HCT116 (cell line): ENCODE measurements at regions not wholly inside any gene's neighbourhood (a gene's known extent, or its start where the extent isn't known, plus 50 kb on each side); places are given as distances from the start of the nearest gene placed in this dataset.

Source experiments
- ATAC-seq: fragments of 200-7000 bp; cut with Tn5 transposase; 2 replicates; pipeline ENCODE4 v1.9.1; 2020; ENCODE audit warnings: mild to moderate bottlenecking, moderate library complexity
- BruUV-seq: library from RNA; stranded (reverse); fragments of 400-500 nt; replicated peaks from 2 replicates; lab custom pipeline; 2021; lab: Mats Ljungman, UMichigan
- CTCF ChIA-PET: fragments of 300-600 bp; sonication (Branson Sonifier 250); formaldehyde crosslinking; loops from one replicate; lab custom pipeline; 2021; ENCODE audit warnings: antibody characterized with exemption; lab: Charles Lee
- POLR2A ChIA-PET: fragments of 300-600, 350-600 bp; sonication (Branson Sonifier 250); formaldehyde crosslinking; loops from one replicate; lab custom pipeline; 2021; ENCODE audit warnings: antibody characterized with exemption; lab: Charles Lee
- RAD21 ChIA-PET, 2 experiments: fragments of 300-600 bp; sonication (Branson Sonifier 250); formaldehyde crosslinking; loops; one replicate each; lab custom pipeline; 2023; ENCODE audit warnings: low total read pairs in 2 of 2; ENCODE audit not compliant: uncharacterized antibody in 2 of 2, unreplicated experiment in 2 of 2, low non-redundant PET in 1 of 2; lab: Charles Lee
- DNase-seq: peaks from one replicate; pipeline ENCODE4 v3.0.0-alpha.2; 2010; ENCODE audit warnings: low read depth, low spot score
- H2AFZ ChIP-seq: fragments of 200-600 bp; shearing (Covaris generic), sonication (generic); 2 replicates; pipeline ENCODE4 v1.6.1; 2017; ENCODE audit warnings: low read depth, mixed run types, mixed read lengths, antibody characterized with exemption, low read length; ENCODE audit not compliant: poor library complexity, severe bottlenecking
- H3K27ac ChIP-seq: 2 replicates; pipeline ENCODE4 v1.5.1; 2012; ENCODE audit warnings: low read depth, low read length
- H3K27me3 ChIP-seq: fragments of 200-600 bp; sonication (generic); 2 replicates; pipeline ENCODE4 v1.6.1; 2016; ENCODE audit warnings: mixed run types, low read length, mixed read lengths; ENCODE audit not compliant: insufficient read depth
- H3K36me3 ChIP-seq, 2 experiments: fragments of 200-500 bp in 1 of 2; fragments of 200-600 bp in 1 of 2; sonication (Bioruptor generic) in 1 of 2; sonication (generic) in 1 of 2; 2 replicates each; pipeline versions ENCODE4 v1.5.1 to v1.6.1; 2014 to 2016; ENCODE audit warnings: low read length in 2 of 2, inconsistent platforms in 1 of 2, mixed read lengths in 1 of 2, mixed run types in 1 of 2; ENCODE audit not compliant: insufficient read depth in 2 of 2, control insufficient read depth in 1 of 2
- H3K4me1 ChIP-seq, 2 experiments: fragments of 200-600 bp in 1 of 2; sonication (generic) in 1 of 2; 2 replicates each; pipeline versions ENCODE4 v1.5.1 to v1.6.1; 2012 to 2017; ENCODE audit warnings: low read length in 2 of 2, inconsistent platforms in 1 of 2, mild to moderate bottlenecking in 1 of 2, mixed read lengths in 1 of 2, mixed run types in 1 of 2, moderate library complexity in 1 of 2; ENCODE audit not compliant: insufficient read depth in 2 of 2, control insufficient read depth in 1 of 2
- H3K4me2 ChIP-seq: fragments of 200-600 bp; sonication (generic); 2 replicates; pipeline ENCODE4 v1.6.1; 2017; ENCODE audit warnings: mixed run types, low read length, mixed read lengths
- H3K4me3 ChIP-seq, 2 experiments: fragments of 200-600 bp in 1 of 2; sonication (generic) in 1 of 2; replicated peaks in 1 of 2; 2 replicates each; pipeline ENCODE4 v1.5.1; 2011 to 2016; ENCODE audit warnings: low read length in 2 of 2, control low read depth in 1 of 2, low read depth in 1 of 2, mild to moderate bottlenecking in 1 of 2, mixed read lengths in 1 of 2, mixed run types in 1 of 2
- H3K79me2 ChIP-seq: fragments of 200-600 bp; sonication (generic); 2 replicates; pipeline ENCODE4 v1.6.1; 2017; ENCODE audit warnings: mild to moderate bottlenecking, mixed run types, low read length, moderate library complexity, mixed read lengths; ENCODE audit not compliant: insufficient read depth
- H3K9ac ChIP-seq: fragments of 200-600 bp; sonication (generic); 2 replicates; pipeline ENCODE4 v1.6.1; 2016; ENCODE audit warnings: low read length, mixed read lengths
- H3K9me2 ChIP-seq: fragments of 200-600 bp; sonication (generic), shearing (Covaris generic); 2 replicates; pipeline ENCODE4 v1.6.1; 2017; ENCODE audit warnings: mixed run types, mild to moderate bottlenecking, moderate library complexity; ENCODE audit not compliant: insufficient read depth
- H3K9me3 ChIP-seq, 2 experiments: fragments of 200-500 bp in 1 of 2; fragments of 200-600 bp in 1 of 2; sonication (Bioruptor generic) in 1 of 2; sonication (generic) in 1 of 2; 2 replicates each; pipeline ENCODE4 v1.6.1; 2014 to 2017; ENCODE audit warnings: low read length in 2 of 2, mixed read lengths in 2 of 2, inconsistent platforms in 1 of 2, low read depth in 1 of 2, mild to moderate bottlenecking in 1 of 2, mixed run types in 1 of 2, moderate library complexity in 1 of 2; ENCODE audit not compliant: control insufficient read depth in 1 of 2, insufficient read depth in 1 of 2
- H4K20me1 ChIP-seq: fragments of 200-600 bp; sonication (generic), shearing (Covaris generic); 2 replicates; pipeline ENCODE4 v1.6.1; 2017; ENCODE audit warnings: mixed run types, mild to moderate bottlenecking, moderate library complexity; ENCODE audit not compliant: insufficient read depth
- ATF3 ChIP-seq: IDR thresholded peaks from 2 replicates; pipeline ENCODE4 v1.6.1; 2012
- CBX3 ChIP-seq: IDR thresholded peaks from 2 replicates; pipeline ENCODE4 v1.6.1; 2012; ENCODE audit warnings: low read depth
- CEBPB ChIP-seq: IDR thresholded peaks from 2 replicates; pipeline ENCODE4 v1.6.1; 2012; ENCODE audit warnings: low read depth
- FOSL1 ChIP-seq: IDR thresholded peaks from 2 replicates; pipeline ENCODE4 v1.6.1; 2012; ENCODE audit warnings: low read depth
- REST ChIP-seq: IDR thresholded peaks from 2 replicates; pipeline ENCODE4 v1.6.1; 2012; ENCODE audit warnings: low read depth
- SP1 ChIP-seq: IDR thresholded peaks from 2 replicates; pipeline ENCODE4 v1.6.1; 2012; ENCODE audit warnings: low read depth
- SRF ChIP-seq: IDR thresholded peaks from 2 replicates; pipeline ENCODE4 v1.6.1; 2012; ENCODE audit warnings: low read depth
- YY1 ChIP-seq: IDR thresholded peaks from 2 replicates; pipeline ENCODE4 v1.6.1; 2011; ENCODE audit warnings: low read length, low read depth, moderate library complexity, mild to moderate bottlenecking; ENCODE audit not compliant: insufficient replicate concordance; ENCODE audit errors: extremely low read depth
- ZBTB33 ChIP-seq: IDR thresholded peaks from 2 replicates; pipeline ENCODE4 v1.6.1; 2011; ENCODE audit warnings: mild to moderate bottlenecking, low read length, moderate library complexity; ENCODE audit not compliant: insufficient replicate concordance; ENCODE audit errors: extremely low read depth
- intact Hi-C: fragments of 100-400 bp; cut with micrococcal nuclease; formaldehyde crosslinking; loops from 2 replicates; pipeline ENCODE4 v1.10.0; 2022

- H3K36me3 ChIP-seq = no peaks in the 10 kb centered on the region
- ATAC-seq (no peak), DNase-seq (no peak)
- H3K4me2 ChIP-seq = no peak overlapping the region
- BruUV-seq = no TSS peak
- intact Hi-C loops = no loop called here
- POLR2A ChIA-PET = no interaction called here
- H3K9ac ChIP-seq = no peak overlapping the region
- H3K4me3 ChIP-seq = no peak overlapping the region
- H3K9me3 ChIP-seq = peaks cover 9 to 20% of the 10 kb centered on the region in 2 experiments; a peak in 2 of 4 replicates
- H2AFZ ChIP-seq = no peak overlapping the region
- CTCF ChIA-PET = no interaction called here
- no peaks in the 10 kb centered on the region for H4K20me1 ChIP-seq
- no peaks in the 10 kb centered on the region for H3K9me2 ChIP-seq
- no peaks in the 10 kb centered on the region for H3K27me3 ChIP-seq
- no peak overlapping the region for H3K27ac ChIP-seq
- no peak for TF ChIP-seq REST
- TF ChIP-seq, all 23 proteins: peak for 0
- RAD21 ChIA-PET = no interaction called here
- H3K79me2 ChIP-seq = no peaks in the 10 kb centered on the region
- no peaks in the 10 kb centered on the region for H3K4me1 ChIP-seq
Measured at GRCh38 chr3:3606321-3606720, 192.9 kb upstream of the LRRN1 start.

- no peaks in the 10 kb centered on the region for H3K36me3 ChIP-seq
- no peak for DNase-seq
- intact Hi-C loops = no loop called here
- H3K9ac ChIP-seq = no peak overlapping the region
- H3K4me2 ChIP-seq = no peak overlapping the region
- CTCF ChIA-PET = no interaction called here
- H3K27me3 ChIP-seq = no peaks in the 10 kb centered on the region
- POLR2A ChIA-PET = no interaction called here
- H2AFZ ChIP-seq = no peak overlapping the region
- no peaks in the 10 kb centered on the region for H4K20me1 ChIP-seq
- H3K9me3 ChIP-seq = peaks cover 6 to 21% of the 10 kb centered on the region in 2 experiments; a peak in 2 of 4 replicates
- TF ChIP-seq SRF (no peak), REST (no peak), FOSL1 (no peak), CEBPB (no peak), YY1 (no peak), ATF3 (no peak), SP1 (no peak), ZBTB33 (no peak), CBX3 (no peak)
- H3K4me1 ChIP-seq = no peaks in the 10 kb centered on the region
- RAD21 ChIA-PET = no interaction called here
- no peak for ATAC-seq
- no peak overlapping the region for H3K27ac ChIP-seq
- no peaks in the 10 kb centered on the region for H3K79me2 ChIP-seq
- no peaks in the 10 kb centered on the region for H3K9me2 ChIP-seq
- no peak overlapping the region for H3K4me3 ChIP-seq
- no TSS peak for BruUV-seq
Measured at GRCh38 chr3:3605226-3605625, 194.0 kb upstream of the LRRN1 start.
